IPS-18a (cell line): ENCODE measurements at regions not wholly inside any gene's neighbourhood (a gene's known extent, or its start where the extent isn't known, plus 50 kb on each side); places are given as distances from the start of the nearest gene placed in this dataset.

Source experiments
- H3K27ac ChIP-seq: one replicate; pipeline ENCODE4 v1.5.1; 2013; ENCODE audit warnings: low read length
- H3K27me3 ChIP-seq: one replicate; pipeline ENCODE4 v1.6.1; 2013; ENCODE audit warnings: mild to moderate bottlenecking, low read length; ENCODE audit not compliant: control insufficient read depth, insufficient read depth
- H3K36me3 ChIP-seq: one replicate; pipeline ENCODE4 v1.6.1; 2013; ENCODE audit warnings: low read depth, low read length; ENCODE audit not compliant: control insufficient read depth
- H3K4me1 ChIP-seq: one replicate; pipeline ENCODE4 v1.6.1; 2013; ENCODE audit warnings: low read depth, low read length; ENCODE audit not compliant: control insufficient read depth
- H3K4me3 ChIP-seq: one replicate; pipeline ENCODE4 v1.5.1; 2013; ENCODE audit warnings: low read length
- H3K9ac ChIP-seq: one replicate; pipeline ENCODE4 v1.6.1; 2013; ENCODE audit warnings: mild to moderate bottlenecking, low read length, moderate library complexity
- H3K9me3 ChIP-seq: one replicate; pipeline ENCODE4 v1.6.1; 2013; ENCODE audit warnings: low read depth, low read length; ENCODE audit not compliant: control insufficient read depth

DNA sequence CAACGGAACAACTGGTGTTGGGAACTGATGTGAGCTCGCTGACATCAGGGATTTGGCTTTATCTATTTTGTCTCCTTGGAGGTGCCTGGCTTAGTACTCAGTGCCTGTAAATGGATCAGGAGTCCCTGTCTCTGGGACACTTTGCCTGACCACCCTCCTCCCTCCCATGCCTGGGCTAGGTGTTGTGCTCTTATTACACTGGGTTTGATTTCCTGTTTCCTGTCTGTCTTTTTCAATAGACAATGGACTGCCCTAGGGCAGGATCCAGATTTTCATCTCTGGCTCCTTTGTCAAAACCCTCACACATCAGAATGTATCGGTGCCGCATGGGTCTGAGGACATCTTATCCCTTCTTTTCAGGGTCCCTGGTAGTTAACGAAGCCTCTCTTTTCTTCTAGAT, 223.6 kb upstream of the ASIC2 start:
- H3K27ac ChIP-seq, result no peak overlapping the region
- H3K9me3 ChIP-seq, result no peaks in the 10 kb centered on the region
- H3K36me3 ChIP-seq, result no peaks in the 10 kb centered on the region
- no peaks in the 10 kb centered on the region for H3K27me3 ChIP-seq
- no peak overlapping the region for H3K9ac ChIP-seq
- H3K4me1 ChIP-seq, result no peaks in the 10 kb centered on the region
- no peak overlapping the region for H3K4me3 ChIP-seq

DNA sequence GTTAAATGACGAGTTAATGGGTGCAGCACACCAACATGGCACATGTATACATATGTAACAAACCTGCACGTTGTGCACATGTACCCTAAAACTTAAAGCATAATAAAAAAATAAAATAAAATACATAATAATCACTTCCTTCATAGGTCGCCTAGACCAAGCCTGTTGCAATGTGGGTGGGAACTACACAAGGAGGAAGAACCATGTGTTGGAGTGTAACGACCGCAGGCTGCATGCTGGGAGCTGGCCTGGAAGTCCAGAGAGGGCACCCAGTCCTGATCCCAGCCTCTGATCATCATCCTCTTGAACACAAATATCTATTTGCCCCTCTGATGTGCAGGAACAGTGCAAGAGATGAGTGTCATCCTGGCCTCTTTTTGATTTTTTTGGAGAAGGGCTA, 224.7 kb upstream of the ASIC2 start:
- Histone ChIP-seq H3K36me3 (no peaks in the 10 kb centered on the region), H3K4me1 (no peaks in the 10 kb centered on the region), H3K9ac (no peak overlapping the region), H3K9me3 (no peaks in the 10 kb centered on the region), H3K27ac (no peak overlapping the region), H3K27me3 (no peaks in the 10 kb centered on the region), H3K4me3 (no peak overlapping the region)

- H3K36me3 ChIP-seq, result no peaks in the 10 kb centered on the region
- H3K27me3 ChIP-seq, result no peaks in the 10 kb centered on the region
- no peaks in the 10 kb centered on the region for H3K9me3 ChIP-seq
- H3K4me1 ChIP-seq, result no peaks in the 10 kb centered on the region
- H3K4me3 ChIP-seq, result no peak overlapping the region
- H3K27ac ChIP-seq, result no peak overlapping the region
- H3K9ac ChIP-seq, result no peak overlapping the region
Observed at GRCh38 chr17:33519692-33520091, 226.6 kb upstream of the ASIC2 start.

DNA sequence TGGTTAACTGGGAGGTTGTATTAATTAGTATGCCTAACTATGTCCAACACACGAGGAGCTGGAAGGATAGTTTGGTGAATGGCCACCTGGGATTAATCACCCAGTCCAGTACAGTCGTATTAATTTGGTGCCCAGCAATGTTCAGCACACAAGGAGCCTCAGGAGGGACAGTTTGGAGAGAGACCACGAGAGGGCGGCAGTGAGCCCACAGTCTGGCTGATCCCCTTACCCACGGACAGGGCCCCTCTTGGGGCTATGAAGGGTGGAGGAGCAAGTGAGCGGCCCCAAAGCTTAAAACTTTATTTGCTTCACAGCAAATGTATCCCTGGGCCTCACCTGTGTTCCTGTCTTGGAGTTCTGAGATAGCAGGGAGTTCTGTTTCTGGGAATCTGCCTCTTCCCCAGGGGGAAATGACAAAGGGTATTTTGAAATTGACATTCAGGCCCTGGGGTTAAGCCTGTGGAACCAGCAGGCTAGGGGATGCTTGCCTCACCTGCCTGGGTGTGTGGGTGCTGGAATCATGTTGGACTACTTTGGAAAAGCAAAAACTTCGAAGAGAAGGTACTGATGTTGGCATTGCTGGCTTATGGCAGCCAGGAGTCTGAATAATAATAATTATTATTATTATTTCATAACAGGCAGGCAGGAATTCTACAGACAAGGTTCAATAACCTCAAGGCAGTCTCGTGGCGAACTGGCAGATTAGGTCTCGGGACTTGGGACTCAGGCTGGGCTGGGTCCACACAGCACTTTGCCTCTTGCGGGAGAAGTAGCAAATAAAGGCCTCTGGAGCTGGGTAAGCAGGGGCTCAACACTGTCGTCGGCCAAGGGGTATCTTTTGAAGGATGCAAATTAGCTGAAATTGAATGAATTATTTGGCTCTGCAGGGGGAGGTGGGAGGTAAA, 227.6 kb upstream of the ASIC2 start:
- Histone ChIP-seq H3K27me3 (no peaks in the 10 kb centered on the region), H3K36me3 (no peaks in the 10 kb centered on the region), H3K9ac (no peak overlapping the region), H3K27ac (no peak overlapping the region), H3K9me3 (no peaks in the 10 kb centered on the region), H3K4me3 (no peak overlapping the region), H3K4me1 (no peaks in the 10 kb centered on the region)

DNA sequence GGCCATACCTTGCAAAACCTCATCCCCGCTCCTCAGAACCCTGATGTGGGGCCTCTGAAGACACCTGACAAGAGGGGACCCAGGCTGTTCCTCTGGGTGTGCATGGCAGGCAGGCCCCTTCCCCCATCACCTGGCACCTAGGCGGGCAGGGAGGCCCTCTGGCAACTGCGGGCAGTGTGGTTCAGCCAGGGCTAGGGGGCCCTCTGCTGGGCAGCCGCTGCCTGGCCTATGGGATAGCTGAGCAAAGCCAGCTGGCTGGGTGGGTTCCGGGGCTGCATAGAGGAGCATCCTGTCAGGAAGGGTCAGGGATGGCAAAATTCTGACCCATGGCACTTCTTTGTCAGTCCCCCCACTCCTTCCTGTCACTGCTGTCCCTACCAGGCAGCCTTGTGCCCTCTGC, 228.7 kb upstream of the ASIC2 start:
- Histone ChIP-seq H3K4me3 (no peak overlapping the region), H3K27me3 (no peaks in the 10 kb centered on the region), H3K9me3 (no peaks in the 10 kb centered on the region), H3K36me3 (no peaks in the 10 kb centered on the region), H3K27ac (no peak overlapping the region), H3K9ac (no peak overlapping the region), H3K4me1 (no peaks in the 10 kb centered on the region)

DNA sequence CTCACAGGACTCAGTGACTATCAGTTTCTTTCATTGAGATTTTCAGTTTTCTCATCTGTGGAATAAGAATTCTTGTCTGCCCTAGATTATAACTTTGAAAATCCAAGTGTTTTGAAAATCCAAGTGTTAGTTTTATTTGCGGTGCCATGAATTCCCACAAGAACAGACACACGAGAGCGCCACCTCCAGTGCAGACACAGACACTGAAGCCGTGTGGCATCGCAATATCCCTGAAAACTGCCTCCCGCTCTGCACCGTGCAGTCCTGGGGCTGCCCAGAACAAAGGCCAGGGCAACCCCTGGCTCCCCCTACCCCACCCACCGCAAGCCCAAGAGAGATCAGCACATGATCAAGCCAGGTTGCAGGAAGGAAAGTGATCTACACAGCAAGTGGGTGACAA, 229.5 kb upstream of the ASIC2 start:
- peaks cover 3% of the 10 kb centered on the region for H3K9me3 ChIP-seq
- H3K9ac ChIP-seq, result no peak overlapping the region
- H3K27me3 ChIP-seq, result no peaks in the 10 kb centered on the region

GRCh38 chr17:33523577-33523981, 230.5 kb upstream of the ASIC2 start:
- H3K4me3 ChIP-seq, result no peak overlapping the region
- no peaks in the 10 kb centered on the region for H3K27me3 ChIP-seq
- peaks cover 3% of the 10 kb centered on the region for H3K9me3 ChIP-seq
- no peaks in the 10 kb centered on the region for H3K4me1 ChIP-seq
- H3K36me3 ChIP-seq, result no peaks in the 10 kb centered on the region
- no peak overlapping the region for H3K9ac ChIP-seq
- no peak overlapping the region for H3K27ac ChIP-seq

More for the DNA sequence above, 229.5 kb upstream of the ASIC2 start:
- Histone ChIP-seq H3K36me3 (no peaks in the 10 kb centered on the region), H3K4me1 (no peaks in the 10 kb centered on the region), H3K4me3 (no peak overlapping the region), H3K27ac (no peak overlapping the region)

GRCh38 chr17:33525186-33525585, 232.1 kb upstream of the ASIC2 start:
- H3K9ac ChIP-seq, result no peak overlapping the region
- H3K4me1 ChIP-seq, result peaks cover 3% of the 10 kb centered on the region
- no peaks in the 10 kb centered on the region for H3K27me3 ChIP-seq
- H3K27ac ChIP-seq, result no peak overlapping the region
- no peaks in the 10 kb centered on the region for H3K36me3 ChIP-seq
- peaks cover 3% of the 10 kb centered on the region for H3K9me3 ChIP-seq
- H3K4me3 ChIP-seq, result no peak overlapping the region

GRCh38 chr17:33526717-33527116, 233.6 kb upstream of the ASIC2 start:
- Histone ChIP-seq H3K9ac (no peak overlapping the region), H3K27me3 (no peaks in the 10 kb centered on the region), H3K9me3 (peaks cover 3% of the 10 kb centered on the region), H3K36me3 (no peaks in the 10 kb centered on the region), H3K4me1 (peaks cover 3% of the 10 kb centered on the region), H3K4me3 (no peak overlapping the region), H3K27ac (no peak overlapping the region)

DNA sequence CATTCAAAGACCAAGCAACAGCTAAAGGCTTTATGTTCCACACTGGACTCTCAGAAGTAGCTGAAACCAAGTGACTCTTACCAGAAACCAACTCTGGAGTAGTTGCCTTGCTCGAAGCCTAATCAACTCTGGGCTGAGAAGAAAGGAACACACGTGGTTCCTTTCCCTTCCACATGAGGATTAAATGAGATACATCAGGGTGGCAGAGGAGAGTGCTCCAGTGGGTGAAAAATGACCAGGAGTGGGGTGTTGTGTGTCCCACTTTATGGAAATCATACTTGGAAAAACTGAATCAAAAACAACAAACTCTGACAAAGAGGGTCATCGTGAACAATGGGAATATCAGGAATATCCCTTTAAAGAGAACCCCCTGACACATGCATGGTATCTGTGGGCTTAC, 234.2 kb upstream of the ASIC2 start:
- Histone ChIP-seq H3K4me3 (no peak overlapping the region), H3K36me3 (no peaks in the 10 kb centered on the region), H3K27me3 (no peaks in the 10 kb centered on the region), H3K4me1 (peaks cover 3% of the 10 kb centered on the region), H3K27ac (no peak overlapping the region), H3K9me3 (peaks cover 3% of the 10 kb centered on the region), H3K9ac (no peak overlapping the region)

GRCh38 chr17:33528846-33529245, 235.8 kb upstream of the ASIC2 start:
- H3K9me3 ChIP-seq, result peaks cover 3% of the 10 kb centered on the region
- no peaks in the 10 kb centered on the region for H3K27me3 ChIP-seq
- no peaks in the 10 kb centered on the region for H3K36me3 ChIP-seq
- peaks cover 3% of the 10 kb centered on the region for H3K4me1 ChIP-seq
- H3K4me3 ChIP-seq, result no peak overlapping the region
- H3K9ac ChIP-seq, result no peak overlapping the region
- no peak overlapping the region for H3K27ac ChIP-seq

GRCh38 chr17:33529816-33530215, 236.7 kb upstream of the ASIC2 start:
- Histone ChIP-seq H3K9ac (no peak overlapping the region), H3K36me3 (no peaks in the 10 kb centered on the region), H3K27me3 (no peaks in the 10 kb centered on the region), H3K9me3 (peaks cover 3% of the 10 kb centered on the region), H3K4me1 (peaks cover 3% of the 10 kb centered on the region), H3K27ac (no peak overlapping the region), H3K4me3 (no peak overlapping the region)
